ENCODE measurements at regions not wholly inside any gene's neighbourhood (a gene's known extent, or its start where the extent isn't known, plus 50 kb on each side); places are given as distances from the start of the nearest gene placed in this dataset.

DNA sequence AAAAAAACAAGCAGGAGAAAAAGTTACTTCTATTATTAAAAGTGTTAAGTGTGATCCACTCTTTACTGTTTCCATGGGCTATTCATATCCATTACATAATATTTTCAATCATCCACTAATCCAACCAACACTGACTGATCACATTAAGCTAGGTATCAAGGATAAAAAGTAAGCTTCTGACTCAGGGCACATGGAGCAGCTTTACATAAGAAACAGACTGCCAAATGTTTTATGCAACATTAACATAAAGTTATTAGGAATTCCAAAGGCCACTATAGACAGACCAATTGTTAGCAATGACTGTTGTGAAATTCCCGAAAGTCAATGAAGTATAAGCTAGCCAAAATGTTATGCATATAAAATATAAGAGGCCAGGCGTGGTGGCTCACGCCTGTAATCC, 277.6 kb downstream of the ZEB2 start:
- no peak for DNase-seq

DNA sequence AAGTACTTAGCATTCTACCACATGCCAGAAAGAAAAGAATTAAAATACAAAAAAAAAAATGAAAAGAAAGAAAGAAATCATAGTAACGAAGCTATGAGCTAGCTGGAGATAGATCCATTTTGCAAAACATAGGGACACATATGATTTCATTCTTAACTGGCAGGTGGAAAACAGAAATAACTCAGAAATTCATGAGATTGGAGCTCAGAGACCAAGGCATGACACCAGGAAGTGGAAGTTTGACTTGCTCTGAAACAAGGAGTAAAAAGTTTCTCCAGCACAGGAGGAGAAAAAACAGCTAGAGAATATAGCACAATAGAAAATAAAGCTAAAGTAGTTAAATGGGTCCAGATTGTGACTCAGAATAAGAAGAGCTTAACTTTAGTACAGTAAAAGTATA, 278.1 kb downstream of the ZEB2 start:
- no peak for DNase-seq

DNA sequence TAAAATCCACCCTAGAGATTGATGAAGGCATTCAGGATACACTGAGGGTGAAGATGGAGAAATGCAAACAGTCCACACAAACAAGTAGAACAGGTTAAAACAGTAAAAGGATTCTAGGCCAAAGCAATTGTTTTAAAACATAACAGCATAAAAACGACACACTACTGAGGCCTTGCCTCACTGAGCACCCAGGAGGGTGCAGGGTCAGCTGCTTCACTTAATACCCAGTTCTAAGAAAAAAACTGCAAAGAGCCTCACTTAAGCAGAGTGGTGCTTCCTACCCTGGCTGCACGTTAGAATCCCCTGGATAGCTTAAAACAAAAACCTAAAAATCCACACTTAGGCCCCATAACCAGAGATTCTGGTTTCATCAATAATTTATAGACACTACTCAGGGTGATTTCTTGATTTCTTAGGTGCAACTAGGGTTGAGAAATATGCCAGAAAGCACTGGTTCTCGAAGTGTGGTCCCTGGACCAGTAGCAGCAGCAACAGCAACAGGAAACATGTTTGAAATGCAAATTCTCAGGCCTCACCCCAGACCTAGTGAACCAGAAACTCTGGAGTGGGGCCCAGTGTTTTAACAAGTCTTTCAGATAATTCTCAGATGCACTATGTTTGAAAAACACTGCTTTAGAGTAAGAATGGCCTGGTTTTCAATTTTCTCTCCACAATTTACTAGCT, 279.1 kb downstream of the ZEB2 start:
- DNase-seq = peak in 1 of 56 donors; percentile 7

DNA sequence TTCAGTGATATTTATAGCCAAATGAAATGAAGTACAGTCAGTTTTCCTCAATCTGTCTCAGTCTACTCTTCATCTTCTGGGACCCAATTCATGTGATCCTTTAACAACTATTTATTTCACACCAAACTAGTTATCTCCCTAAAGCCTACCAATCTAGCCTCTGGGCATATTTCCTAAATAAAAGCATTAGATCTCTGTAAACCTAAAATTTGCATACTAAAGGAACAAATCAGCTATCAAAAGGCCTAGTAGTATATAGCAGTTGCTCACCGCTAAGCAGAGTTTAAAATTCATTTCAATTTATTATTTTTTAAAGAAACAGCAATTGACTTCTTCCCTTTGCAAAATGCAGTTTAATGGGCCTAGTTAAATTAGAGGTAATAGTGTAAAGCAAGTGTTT, 280.2 kb downstream of the ZEB2 start:
- DNase-seq = no peak

DNA sequence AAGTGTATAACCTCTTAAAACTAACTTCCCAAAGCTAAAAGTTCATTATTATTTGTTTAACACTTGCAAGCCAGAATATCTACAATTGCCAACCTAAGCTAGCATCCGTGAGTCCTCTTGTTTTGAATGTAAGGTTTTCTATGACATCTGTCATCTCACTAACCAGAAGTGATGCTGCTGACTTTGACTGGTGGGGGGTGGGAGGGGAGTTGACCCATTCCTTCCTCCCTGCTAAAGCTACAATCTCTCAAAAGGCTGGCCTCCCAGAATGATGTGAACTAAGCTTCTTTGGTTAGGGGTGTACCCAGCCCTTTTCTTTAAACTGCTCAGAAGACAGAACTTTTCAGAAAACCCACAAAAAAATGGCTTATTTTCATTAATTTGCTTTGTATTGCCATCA, 280.6 kb downstream of the ZEB2 start:
- DNase-seq = no peak

DNA sequence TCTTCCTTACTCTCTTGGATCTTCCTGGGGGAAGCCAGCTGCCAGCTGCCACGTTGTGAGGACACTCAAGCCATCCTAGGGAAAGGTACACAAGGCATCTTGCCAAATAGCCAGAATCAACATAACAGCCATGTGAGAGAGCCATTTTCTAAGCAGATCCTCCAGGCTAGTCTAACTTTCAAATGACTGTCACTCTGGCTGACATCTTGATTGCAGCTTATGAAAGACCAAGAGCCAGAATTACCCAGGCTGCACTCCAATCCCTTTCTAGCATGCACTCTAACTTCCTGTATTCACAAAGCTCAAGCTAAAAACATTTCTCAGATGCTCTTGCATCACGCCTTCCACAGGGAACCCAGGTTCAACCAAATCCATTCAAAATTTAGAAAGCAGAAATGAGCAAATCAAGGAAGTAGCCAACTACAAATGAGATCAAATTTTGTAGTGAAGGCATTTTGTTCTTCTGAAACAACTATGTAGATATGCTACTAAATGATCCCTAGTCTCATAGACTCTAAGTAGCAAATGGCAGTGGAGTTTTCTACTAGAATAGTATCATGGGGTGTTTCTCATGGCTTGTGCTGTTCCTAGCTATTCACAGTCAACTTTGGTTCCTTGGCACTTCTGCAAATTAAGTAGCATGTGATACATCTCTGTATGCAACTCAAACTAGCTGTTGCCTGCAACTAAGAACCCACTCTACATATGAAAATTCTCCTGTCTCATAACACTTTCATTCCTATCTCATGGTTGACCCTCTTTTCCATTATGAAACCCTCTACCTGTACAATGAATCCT, 281.9 kb downstream of the ZEB2 start:
- DNase-seq = no peak

DNA sequence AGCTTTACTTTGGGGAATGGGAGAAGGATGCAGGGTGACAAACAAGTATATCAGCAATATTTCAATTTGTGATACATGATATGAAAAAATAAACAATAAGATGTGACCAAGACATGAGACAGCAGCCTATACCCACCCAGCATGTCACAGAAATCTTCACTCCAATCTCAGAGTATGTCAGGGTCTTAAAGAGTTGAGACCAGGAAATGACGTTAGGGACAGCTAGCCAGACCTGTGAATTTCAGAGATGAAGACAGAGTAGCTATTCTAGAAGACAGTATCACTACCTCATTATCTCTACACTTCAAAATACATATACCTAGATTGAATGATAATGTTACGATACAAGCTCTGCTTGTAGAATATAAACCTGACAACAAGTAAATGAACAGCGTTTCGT, 282.8 kb downstream of the ZEB2 start:
- DNase-seq = no peak

DNA sequence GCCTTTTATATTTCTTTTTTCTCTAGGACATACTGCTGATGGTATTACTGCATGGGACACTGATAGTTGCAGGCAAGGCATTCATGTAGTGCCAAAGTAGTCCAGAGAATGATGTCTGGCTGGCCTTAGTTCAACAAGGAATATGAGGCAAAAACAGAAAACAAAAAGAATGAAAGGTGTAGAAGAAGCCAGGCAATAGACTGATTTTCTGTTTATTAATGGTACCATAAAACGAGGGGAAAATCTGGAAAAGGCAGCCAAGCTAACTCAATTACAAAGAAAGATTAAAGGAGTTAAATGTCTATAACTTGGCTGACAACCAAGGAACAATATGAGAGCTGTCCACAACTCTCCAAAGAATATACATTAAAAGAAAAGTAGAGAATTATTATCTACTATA, 284.9 kb downstream of the ZEB2 start:
- no peak for DNase-seq

DNA sequence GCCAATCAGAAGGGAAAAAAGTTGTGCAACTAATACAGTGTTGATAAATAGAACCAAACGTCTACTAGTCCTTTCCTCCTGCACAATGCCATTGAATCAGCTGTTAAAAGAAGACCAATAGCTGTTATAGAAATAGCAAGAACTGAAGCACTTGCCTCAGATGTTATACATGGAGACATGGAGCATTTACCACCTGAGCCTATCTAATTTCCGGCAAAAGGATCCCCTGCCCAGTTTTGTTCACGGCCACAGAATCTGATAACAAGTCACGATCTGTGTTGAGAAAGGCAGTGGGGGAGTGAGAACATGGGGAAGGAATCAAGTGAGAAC, 285.4 kb downstream of the ZEB2 start:
- no peak for DNase-seq

DNA sequence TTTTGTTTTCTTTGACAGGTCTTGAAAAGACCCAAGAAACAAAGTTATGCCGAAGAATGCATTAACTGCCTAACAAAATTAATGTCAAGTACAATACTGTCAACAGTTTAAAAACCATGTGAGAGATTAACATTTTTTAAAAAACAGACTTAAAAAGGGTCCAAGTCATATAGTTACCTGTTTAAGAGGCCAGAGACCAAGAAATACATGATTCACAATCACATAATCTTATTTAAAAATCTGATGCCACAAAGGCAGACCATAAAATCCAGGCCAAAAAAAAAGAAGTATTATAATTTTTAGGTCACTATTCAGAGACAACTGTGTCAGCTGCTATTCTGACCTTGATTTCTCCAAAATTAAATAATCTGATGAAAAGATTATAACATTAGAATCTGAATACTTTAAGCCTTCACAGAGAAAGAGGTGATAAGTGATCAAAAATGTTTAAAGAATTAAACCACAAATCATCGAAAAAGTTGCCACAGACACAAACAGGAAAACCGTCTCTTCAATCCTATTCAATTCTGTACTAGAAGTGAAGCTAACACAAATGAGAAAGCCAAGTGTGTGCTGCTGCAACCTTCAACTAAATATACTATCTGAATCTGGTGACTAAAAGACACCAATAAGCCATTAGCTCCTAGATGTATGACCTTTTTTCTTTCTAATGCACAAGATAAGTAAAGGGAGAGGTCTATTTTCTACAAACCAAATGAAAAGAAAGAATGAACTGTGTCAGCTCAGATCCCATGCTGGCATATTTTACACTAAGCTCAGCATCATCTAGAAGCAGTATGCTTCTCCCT, 286.0 kb downstream of the ZEB2 start:
- no peak for DNase-seq

DNA sequence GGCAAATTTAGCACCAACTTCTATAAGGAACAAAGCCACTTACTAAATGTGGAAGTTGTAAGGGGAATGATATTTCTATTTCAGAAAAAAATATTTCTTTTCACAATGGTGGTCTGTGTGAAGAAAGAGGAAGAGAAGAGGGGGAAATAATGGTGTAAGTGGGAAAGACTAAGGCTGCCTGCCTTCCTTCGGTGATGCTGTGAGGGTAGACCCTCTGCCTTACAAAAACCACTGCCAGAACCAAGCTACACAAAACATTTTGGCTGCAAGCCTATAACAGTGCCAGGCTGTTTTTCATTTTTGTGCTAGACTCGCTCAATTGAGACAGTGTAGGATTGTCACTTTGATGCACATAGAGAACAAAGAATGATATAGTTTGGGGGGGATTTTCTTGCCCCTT, 286.6 kb downstream of the ZEB2 start:
- peak in 8 of 56 donors; percentile 1 to 34 (median 6) for DNase-seq

DNA sequence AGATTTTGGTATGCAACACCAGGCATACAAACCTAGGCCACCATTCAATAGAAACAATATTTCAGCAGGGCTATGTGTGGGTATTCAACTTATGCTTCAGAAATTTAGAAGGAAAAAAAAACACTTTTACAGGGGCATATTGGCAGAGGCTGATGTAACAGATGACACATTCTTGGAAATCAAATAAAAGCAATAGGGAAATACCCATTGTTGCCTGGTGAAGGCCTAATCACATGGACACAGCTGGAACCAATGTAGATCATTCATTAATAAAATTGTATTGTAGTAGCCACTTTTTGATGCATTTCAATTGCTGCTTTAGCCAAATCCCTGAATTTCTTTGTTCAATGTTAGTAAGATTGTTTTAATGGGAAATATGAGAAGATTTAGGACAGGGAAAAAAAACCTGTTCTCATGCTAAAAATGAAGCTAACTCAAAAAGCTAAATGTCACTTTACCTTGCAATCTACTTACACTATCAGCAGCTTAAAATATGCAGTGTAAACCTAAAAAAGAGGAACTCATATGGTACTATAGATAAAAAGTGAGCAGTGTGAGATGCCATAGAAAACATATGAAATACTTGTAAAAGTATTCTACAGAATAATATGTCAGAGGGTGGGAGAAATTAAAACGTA, 289.4 kb downstream of the ZEB2 start:
- DNase-seq = no peak

DNA sequence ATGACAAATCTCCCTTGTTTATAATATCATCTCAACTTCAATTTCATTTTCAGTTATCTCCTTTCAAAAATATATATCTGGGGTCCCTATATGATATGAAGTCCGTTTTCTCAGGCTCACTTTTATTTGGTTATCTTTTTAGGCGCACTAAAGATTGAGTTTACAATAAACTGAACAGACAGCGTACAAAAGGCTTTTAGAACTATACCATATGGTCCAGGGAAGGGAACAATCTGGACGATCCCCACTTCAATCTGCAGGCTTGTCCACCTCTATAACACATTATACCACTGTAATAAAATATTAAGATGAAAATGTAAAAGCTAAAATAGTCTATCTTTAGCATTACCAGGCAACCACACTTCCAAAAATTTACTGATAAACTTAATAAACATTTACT, 289.9 kb downstream of the ZEB2 start:
- no peak for DNase-seq

DNA sequence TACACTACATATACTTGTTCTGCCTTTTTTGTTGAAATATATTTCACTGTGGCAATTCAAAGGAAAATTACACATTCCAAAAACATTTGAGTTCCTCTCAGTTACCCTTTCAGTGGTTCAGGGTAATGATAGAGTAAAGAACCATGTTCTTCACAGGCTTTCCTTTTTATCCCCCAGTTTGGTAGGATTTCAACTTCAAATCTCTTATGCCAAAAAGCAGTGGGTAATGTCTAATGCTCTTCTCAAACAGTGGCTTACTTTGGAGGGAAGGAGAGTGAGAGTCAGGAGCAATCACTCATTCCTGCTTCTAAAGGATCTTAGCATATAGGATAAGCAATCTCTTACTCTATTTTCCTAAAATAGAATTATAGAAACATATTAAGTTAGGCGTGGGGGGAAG, 290.6 kb downstream of the ZEB2 start:
- no peak for DNase-seq

DNA sequence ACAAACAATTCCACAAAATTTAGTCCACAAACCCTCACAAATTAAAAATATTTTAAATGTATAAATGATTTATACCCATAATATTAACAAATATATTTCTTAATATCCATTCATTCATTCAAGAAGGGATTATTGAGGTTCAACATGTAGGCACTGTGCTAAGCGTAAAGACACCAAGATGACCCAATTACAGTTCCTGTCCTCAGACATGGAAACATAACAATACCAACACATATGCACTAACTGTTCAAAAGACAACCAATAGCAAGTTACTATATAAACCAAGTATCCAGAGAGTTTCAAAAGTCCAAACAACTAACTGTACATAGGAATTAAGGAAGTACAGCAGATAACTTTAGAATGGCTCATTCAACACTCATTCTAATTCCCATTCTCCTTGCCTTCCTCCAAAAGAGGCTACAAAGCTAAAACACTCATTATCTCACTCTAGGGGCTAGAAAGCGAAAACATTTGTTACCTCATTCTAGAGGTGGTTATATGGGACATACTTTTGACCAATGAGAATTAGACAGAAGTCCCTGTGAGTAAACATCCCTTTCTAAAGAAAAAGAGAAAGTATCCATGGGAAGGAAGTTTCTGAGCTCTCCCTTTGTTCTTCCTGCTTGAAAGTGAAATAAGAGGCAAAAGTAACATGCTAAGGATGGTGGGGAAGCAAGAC, 292.4 kb downstream of the ZEB2 start:
- no peak for DNase-seq

DNA sequence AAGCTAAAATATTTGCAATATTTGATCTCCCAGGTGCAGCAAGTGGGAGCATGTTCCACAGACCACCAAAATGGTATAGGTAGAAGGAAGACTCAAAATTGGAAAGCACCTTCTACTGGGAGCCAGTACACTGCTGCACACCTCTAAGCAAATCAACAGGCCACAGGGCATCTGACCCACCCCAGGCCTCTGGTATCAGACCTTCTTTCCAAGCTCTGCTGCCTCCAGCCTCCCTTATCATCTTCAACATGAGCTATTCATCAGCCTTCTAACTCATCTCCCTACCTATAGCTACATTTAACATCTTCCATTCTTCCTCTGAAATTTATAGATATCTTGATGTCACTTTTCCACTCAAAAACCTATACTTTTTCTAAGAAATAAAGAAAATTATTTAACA, 294.8 kb downstream of the ZEB2 start:
- no peak for DNase-seq

DNA sequence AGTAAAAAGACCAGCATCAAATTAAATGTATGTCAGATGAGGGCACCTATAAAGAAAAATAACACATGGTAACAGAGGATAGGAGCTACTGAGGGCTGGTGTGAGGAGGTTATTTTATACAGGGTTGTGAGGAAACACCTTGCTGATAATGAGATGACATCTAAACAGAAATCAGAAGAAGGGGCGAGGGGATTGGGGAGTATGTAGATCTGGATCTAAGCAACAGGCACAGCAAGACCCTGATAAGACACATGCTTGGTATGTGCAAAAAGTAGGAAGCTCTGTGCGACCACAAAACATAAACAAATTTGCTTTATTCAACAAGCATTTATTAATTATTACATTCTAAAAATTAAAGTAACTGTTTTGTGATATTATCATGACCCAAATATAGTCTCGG, 295.4 kb downstream of the ZEB2 start:
- no peak for DNase-seq

DNA sequence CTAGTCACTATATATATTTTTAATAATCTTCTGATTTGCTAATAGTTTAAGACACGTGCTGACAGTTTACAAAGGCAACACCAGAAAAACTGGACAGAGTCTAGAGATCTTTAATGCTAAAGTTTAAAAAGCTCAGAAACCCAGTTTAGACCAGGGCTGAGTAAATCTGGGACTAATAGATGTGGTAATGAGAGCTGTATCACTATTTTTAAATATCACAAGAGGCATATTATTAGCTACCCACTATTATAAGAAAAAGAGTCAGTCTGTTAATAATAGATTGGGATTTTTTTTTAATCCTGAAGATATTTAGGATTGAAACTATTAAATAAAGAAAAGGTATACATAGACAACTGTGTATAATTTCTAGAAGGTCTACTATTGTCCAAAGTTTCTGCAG, 299.9 kb downstream of the ZEB2 start:
- DNase-seq = no peak

DNA sequence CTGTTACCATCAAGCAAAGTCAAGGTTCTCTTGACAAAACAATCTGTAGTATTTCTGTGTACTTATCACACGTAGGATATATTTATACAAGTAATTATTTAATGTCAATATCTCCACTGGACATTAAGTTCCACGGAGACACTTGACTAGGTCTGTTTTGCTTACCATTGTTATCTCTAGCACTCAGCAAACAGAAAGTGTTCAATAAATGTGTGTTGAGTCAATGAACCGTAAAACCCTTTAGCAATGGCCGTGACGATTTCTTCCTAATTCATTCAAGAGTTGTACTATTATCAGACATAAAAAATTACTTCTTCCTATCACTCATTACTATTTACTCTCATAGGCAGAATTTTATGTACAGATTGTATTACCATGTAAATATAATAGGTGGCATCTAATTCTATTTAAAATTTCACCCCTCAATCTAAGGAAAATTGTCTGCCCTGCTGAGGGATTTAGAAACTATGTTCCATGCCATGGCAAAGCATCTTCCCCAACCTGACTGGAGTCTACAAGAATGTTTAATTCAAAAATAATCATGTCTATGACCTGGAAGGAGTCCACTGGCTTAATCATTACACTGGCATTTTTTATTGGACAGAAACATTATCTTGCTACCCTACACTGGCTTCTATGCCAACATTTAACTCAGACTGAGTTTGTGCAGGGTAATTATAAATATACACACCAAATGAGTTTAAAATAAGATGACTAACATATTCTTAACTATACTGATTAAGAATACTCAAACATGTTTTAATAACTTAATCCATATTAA, 301.9 kb downstream of the ZEB2 start:
- DNase-seq = no peak

All from amygdala (tissue), 56 donors.